GM18519 (cell line): ENCODE measurements at regions not wholly inside any gene's neighbourhood (a gene's known extent, or its start where the extent isn't known, plus 50 kb on each side); places are given as distances from the start of the nearest gene placed in this dataset.
"Not testable (repeated sequence)": the region's sequence is repeated elsewhere in the genome, so short reads cannot be mapped to it uniquely, and the experiment has no call there.

Experiments used
- ATAC-seq: cut with Tn5 transposase; IDR thresholded peaks from one replicate; pipeline ENCODE4 v1.9.1; 2021; ENCODE audit warnings: mild to moderate bottlenecking, moderate library complexity; ENCODE audit not compliant: unreplicated experiment, low FRiP score

GRCh38 chr2:140178234-140178633 is 1398.0 kb upstream of the NXPH2 start:
- ATAC-seq: no peak

- ATAC-seq: no peak
Measured at GRCh38 chr2:140177086-140177485, 1396.9 kb upstream of the NXPH2 start.

- ATAC-seq: no peak
Measured at GRCh38 chr2:140173790-140174189, 1393.6 kb upstream of the NXPH2 start.

- ATAC-seq: no peak
Measured at GRCh38 chr2:140164449-140164848, 1384.3 kb upstream of the NXPH2 start.

- ATAC-seq: no peak
Measured at GRCh38 chr2:140158259-140158658, 1378.1 kb upstream of the NXPH2 start.

GRCh38 chr2:140157816-140158215 is 1377.6 kb upstream of the NXPH2 start:
- no peak for ATAC-seq

GRCh38 chr2:140154706-140155105 is 1374.5 kb upstream of the NXPH2 start:
- no peak for ATAC-seq

GRCh38 chr2:140154271-140154670 is 1374.1 kb upstream of the NXPH2 start:
- ATAC-seq: no peak

GRCh38 chr2:140144611-140145010 is 1364.4 kb upstream of the NXPH2 start:
- no peak for ATAC-seq

- ATAC-seq: no peak
Measured at GRCh38 chr2:140138736-140139135, 1358.5 kb upstream of the NXPH2 start.

GRCh38 chr2:140136861-140137260 is 1356.7 kb upstream of the NXPH2 start:
- ATAC-seq: no peak

GRCh38 chr2:140136366-140136765 is 1356.2 kb upstream of the NXPH2 start:
- ATAC-seq: no peak

GRCh38 chr2:140128909-140129308 is 1348.7 kb upstream of the NXPH2 start:
- no peak for ATAC-seq

- no peak for ATAC-seq
Measured at GRCh38 chr2:140122001-140122400, 1341.8 kb upstream of the NXPH2 start.

GRCh38 chr2:140117386-140117785 is 1337.2 kb upstream of the NXPH2 start:
- no peak for ATAC-seq

GRCh38 chr2:140108706-140109475 is 1328.7 kb upstream of the NXPH2 start:
- ATAC-seq: no peak

- ATAC-seq: no peak
Measured at GRCh38 chr2:140091926-140092325, 1311.7 kb upstream of the NXPH2 start.

GRCh38 chr2:140086964-140087363 is 1306.8 kb upstream of the NXPH2 start:
- no peak for ATAC-seq

- ATAC-seq: no peak
Measured at GRCh38 chr2:140085674-140086073, 1305.5 kb upstream of the NXPH2 start.

- no peak for ATAC-seq
Measured at GRCh38 chr2:140079038-140079437, 1298.8 kb upstream of the NXPH2 start.

GRCh38 chr2:140076164-140076563 is 1296.0 kb upstream of the NXPH2 start:
- ATAC-seq: no peak

GRCh38 chr2:140073763-140074162 is 1293.6 kb upstream of the NXPH2 start:
- ATAC-seq: not testable (repeated sequence)

GRCh38 chr2:140067661-140068060 is 1287.5 kb upstream of the NXPH2 start:
- ATAC-seq: no peak
